Endodermal cell (in vitro differentiated cells): ENCODE measurements at regions not wholly inside any gene's neighbourhood (a gene's known extent, or its start where the extent isn't known, plus 50 kb on each side); places are given as distances from the start of the nearest gene placed in this dataset.
A peak's percentile ranks its signal among the peaks of the same experiment; 100 is the strongest.

Experiments used
- DNase-seq: peaks from one replicate; pipeline ENCODE4 v3.0.0-alpha.2; 2017
- H3K27ac ChIP-seq: 2 replicates; pipeline ENCODE4 v1.5.1; 2013; ENCODE audit warnings: mild to moderate bottlenecking, low read depth, low read length, moderate library complexity
- H3K27me3 ChIP-seq: 2 replicates; pipeline ENCODE4 v1.6.1; 2013; ENCODE audit warnings: mild to moderate bottlenecking, low read length, moderate library complexity; ENCODE audit not compliant: insufficient read depth, control insufficient read depth, poor library complexity, severe bottlenecking
- H3K36me3 ChIP-seq: 2 replicates; pipeline ENCODE4 v1.7.0; 2013; ENCODE audit warnings: mild to moderate bottlenecking, low read length, moderate library complexity; ENCODE audit not compliant: control insufficient read depth, insufficient read depth
- H3K4me1 ChIP-seq: one replicate; pipeline ENCODE4 v1.7.0; 2013; ENCODE audit warnings: low read length; ENCODE audit not compliant: control insufficient read depth, insufficient read depth
- H3K4me3 ChIP-seq: 2 replicates; pipeline ENCODE4 v1.5.1; 2013; ENCODE audit warnings: mild to moderate bottlenecking, low read length, moderate library complexity
- H3K9ac ChIP-seq: 2 replicates; pipeline ENCODE4 v1.6.1; 2013; ENCODE audit warnings: mild to moderate bottlenecking, low read length, moderate library complexity; ENCODE audit not compliant: poor library complexity, severe bottlenecking; ENCODE audit errors: extremely low read depth
- H3K9me3 ChIP-seq: 2 replicates; pipeline ENCODE4 v1.6.1; 2013; ENCODE audit warnings: mild to moderate bottlenecking, low read length, moderate library complexity; ENCODE audit not compliant: control insufficient read depth
- H3K27ac Mint-ChIP-seq: 2 replicates; pipeline ENCODE4 v1.8.0; 2020; ENCODE audit warnings: mixed read lengths
- H3K27me3 Mint-ChIP-seq: 2 replicates; pipeline ENCODE4 v1.8.0; 2021; ENCODE audit warnings: mild to moderate bottlenecking, mixed read lengths; ENCODE audit not compliant: insufficient read depth
- H3K36me3 Mint-ChIP-seq: 2 replicates; pipeline ENCODE4 v1.8.0; 2020; ENCODE audit warnings: low read depth, mixed read lengths
- H3K4me1 Mint-ChIP-seq: 2 replicates; pipeline ENCODE4 v1.8.0; 2020; ENCODE audit warnings: mixed read lengths
- H3K4me3 Mint-ChIP-seq: 2 replicates; pipeline ENCODE4 v1.8.0; 2020; ENCODE audit warnings: mild to moderate bottlenecking, moderate library complexity, mixed read lengths
- H3K9me3 Mint-ChIP-seq: 2 replicates; pipeline ENCODE4 v1.8.0; 2020; ENCODE audit warnings: mild to moderate bottlenecking, mixed read lengths
- WGBS, 2 experiments: methylation state at CpG; one replicate each; pipeline versions ENCODE4 v1.1.5 to v1.1.7; 2013; ENCODE audit warnings: missing lambda C conversion rate in 2 of 2, mixed read lengths in 1 of 2; ENCODE audit not compliant: insufficient coverage in 1 of 2, insufficient read length in 1 of 2; 5-methylcytosine and 5-hydroxymethylcytosine counted together
- TF ChIP-seq, protein P1 (sequence below): fragments of 200-600 bp; sonication (generic); conservative IDR thresholded peaks from 2 replicates; pipeline ENCODE4 v1.5.0; 2021; ENCODE audit warnings: antibody characterized with exemption, mild to moderate bottlenecking

DNA sequence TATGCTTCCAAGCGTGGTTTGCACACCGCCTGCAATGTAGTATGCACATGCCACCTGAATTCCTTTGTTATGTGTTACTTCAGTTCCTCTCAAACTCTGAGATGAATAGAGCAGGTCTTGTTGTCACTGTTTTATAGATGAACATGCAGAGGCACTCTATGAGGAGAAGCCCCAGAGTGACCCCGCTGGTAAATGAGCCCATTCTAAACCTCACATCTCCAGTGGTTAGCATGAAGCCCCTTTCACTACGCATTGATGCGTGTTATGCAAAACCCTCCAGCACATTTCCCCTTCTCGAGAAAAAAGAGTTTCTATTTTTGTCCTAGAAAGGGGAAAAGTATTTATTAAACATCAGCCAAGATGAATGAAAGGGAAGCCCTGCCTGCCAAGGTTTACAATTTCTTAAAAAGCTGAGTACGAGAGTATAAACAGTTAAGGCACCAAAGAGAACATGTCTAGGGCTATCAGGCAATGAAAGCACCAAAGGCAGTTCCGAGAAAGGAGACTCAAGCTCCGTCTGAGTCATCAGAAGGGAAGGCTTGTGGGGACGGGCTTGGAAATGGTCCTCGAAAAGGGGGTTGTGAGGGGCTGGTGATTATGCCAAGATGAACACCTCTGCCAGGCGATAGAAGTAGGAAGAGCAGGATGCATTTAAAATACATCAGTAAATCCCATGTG, 58.7 kb upstream of the PFKP start:
- Mint-ChIP-seq H3K4me1 (peaks cover 3% of the 10 kb centered on the region), H3K27me3 (no peaks in the 10 kb centered on the region), H3K4me3 (no peak overlapping the region), H3K27ac (no peak overlapping the region), H3K36me3 (no peaks in the 10 kb centered on the region), H3K9me3 (no peaks in the 10 kb centered on the region)
- no peak overlapping the region for H3K27ac ChIP-seq
- no peak overlapping the region for H3K4me3 ChIP-seq
- TF ChIP-seq, protein P1, sequence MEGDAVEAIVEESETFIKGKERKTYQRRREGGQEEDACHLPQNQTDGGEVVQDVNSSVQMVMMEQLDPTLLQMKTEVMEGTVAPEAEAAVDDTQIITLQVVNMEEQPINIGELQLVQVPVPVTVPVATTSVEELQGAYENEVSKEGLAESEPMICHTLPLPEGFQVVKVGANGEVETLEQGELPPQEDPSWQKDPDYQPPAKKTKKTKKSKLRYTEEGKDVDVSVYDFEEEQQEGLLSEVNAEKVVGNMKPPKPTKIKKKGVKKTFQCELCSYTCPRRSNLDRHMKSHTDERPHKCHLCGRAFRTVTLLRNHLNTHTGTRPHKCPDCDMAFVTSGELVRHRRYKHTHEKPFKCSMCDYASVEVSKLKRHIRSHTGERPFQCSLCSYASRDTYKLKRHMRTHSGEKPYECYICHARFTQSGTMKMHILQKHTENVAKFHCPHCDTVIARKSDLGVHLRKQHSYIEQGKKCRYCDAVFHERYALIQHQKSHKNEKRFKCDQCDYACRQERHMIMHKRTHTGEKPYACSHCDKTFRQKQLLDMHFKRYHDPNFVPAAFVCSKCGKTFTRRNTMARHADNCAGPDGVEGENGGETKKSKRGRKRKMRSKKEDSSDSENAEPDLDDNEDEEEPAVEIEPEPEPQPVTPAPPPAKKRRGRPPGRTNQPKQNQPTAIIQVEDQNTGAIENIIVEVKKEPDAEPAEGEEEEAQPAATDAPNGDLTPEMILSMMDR: no peak
- no peaks in the 10 kb centered on the region for H3K9me3 ChIP-seq
- no peaks in the 10 kb centered on the region for H3K4me1 ChIP-seq
- H3K27me3 ChIP-seq: no peaks in the 10 kb centered on the region
- peak; percentile 24 for DNase-seq
- H3K36me3 ChIP-seq: no peaks in the 10 kb centered on the region
- no peak overlapping the region for H3K9ac ChIP-seq
- 92 to 95% methylated on average over 6 to 12 of the region's 12 CpGs for WGBS, 2 experiments

DNA sequence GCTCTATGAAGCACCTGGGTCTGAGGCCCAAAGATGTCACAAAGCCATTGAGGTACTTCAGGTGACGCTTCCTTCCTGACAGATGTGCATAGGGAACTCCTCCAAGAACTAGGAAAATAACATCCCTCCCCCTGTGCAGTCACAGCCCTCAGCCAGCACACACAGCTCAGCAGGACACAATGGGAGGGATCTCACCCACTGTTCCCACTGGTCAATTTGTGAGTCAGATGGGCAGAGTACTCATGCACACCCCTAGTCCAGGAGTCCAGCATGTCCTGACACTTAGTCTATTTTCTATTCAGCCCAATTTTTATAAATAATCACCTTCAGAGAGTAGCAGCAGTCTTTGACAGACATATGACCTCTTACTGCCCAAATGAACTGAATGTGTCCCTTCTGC, 60.7 kb upstream of the PFKP start:
- no peak overlapping the region for H3K27ac ChIP-seq
- DNase-seq: peak; percentile 20
- 93 to 100% methylated on average over 1 of the region's 1 CpG for WGBS, 2 experiments
- no peak overlapping the region for H3K27ac Mint-ChIP-seq
- H3K4me3 ChIP-seq: no peak overlapping the region
- H3K4me1 ChIP-seq: no peaks in the 10 kb centered on the region
- H3K9ac ChIP-seq: no peak overlapping the region
- no peaks in the 10 kb centered on the region for H3K9me3 ChIP-seq
- H3K4me3 Mint-ChIP-seq: no peak overlapping the region
- TF ChIP-seq, protein P1: no peak
- peaks cover 3% of the 10 kb centered on the region for H3K4me1 Mint-ChIP-seq
- no peaks in the 10 kb centered on the region for H3K27me3 ChIP-seq
- no peaks in the 10 kb centered on the region for H3K27me3 Mint-ChIP-seq
- H3K36me3 Mint-ChIP-seq: no peaks in the 10 kb centered on the region
- no peaks in the 10 kb centered on the region for H3K9me3 Mint-ChIP-seq
- H3K36me3 ChIP-seq: no peaks in the 10 kb centered on the region

DNA sequence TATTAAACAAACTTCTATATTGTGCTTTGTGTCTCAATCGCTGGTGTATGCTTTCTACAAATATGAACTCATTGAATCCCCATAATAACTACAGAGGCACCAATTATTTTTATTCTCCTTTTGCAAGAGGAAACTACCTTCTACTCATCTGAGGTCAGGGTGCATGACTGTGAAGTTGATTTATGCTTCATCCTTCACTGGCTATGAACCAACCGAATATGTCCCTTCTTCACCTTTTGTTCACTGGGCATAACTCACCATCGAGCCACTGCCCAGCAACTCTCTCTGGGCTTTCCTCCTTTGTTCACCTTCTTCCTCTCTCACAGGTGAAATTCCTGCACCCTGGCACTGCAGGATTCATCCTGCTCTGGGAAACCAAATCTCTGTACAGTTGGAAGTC, 61.3 kb upstream of the PFKP start:
- H3K27me3 ChIP-seq: no peaks in the 10 kb centered on the region
- H3K27me3 Mint-ChIP-seq: no peaks in the 10 kb centered on the region

More for the DNA sequence above, 61.3 kb upstream of the PFKP start:
- no peak overlapping the region for H3K4me3 ChIP-seq
- H3K27ac Mint-ChIP-seq: no peak overlapping the region
- DNase-seq: peak; percentile 15
- H3K9me3 ChIP-seq: no peaks in the 10 kb centered on the region
- no peak overlapping the region for H3K4me3 Mint-ChIP-seq
- 59 to 67% methylated on average over 3 of the region's 3 CpGs for WGBS, 2 experiments
- no peaks in the 10 kb centered on the region for H3K4me1 ChIP-seq
- H3K9ac ChIP-seq: no peak overlapping the region
- H3K36me3 ChIP-seq: no peaks in the 10 kb centered on the region
- peaks cover 8% of the 10 kb centered on the region for H3K4me1 Mint-ChIP-seq
- TF ChIP-seq, protein P1: no peak
- H3K27ac ChIP-seq: no peak overlapping the region
- no peaks in the 10 kb centered on the region for H3K36me3 Mint-ChIP-seq
- peaks cover 1% of the 10 kb centered on the region for H3K9me3 Mint-ChIP-seq
